ENCODE measurements at regions not wholly inside any gene's neighbourhood (a gene's known extent, or its start where the extent isn't known, plus 50 kb on each side); places are given as distances from the start of the nearest gene placed in this dataset.

- DNase-seq: no peak
- Histone ChIP-seq H2AFZ (no peak overlapping the region), H3K4me3 (no peak overlapping the region), H4K20me1 (ENCODE audit: insufficient read depth) (no peaks in the 10 kb centered on the region), H3K9me3 (ENCODE audit: insufficient read depth, low read depth) (no peaks in the 10 kb centered on the region), H3F3A (ENCODE audit: insufficient read depth, low read depth) (no peaks in the 10 kb centered on the region), H3K9me2 (ENCODE audit: insufficient read depth) (no peaks in the 10 kb centered on the region; the same call in 1 of the 2 replicates), H3K79me2 (ENCODE audit: low read depth) (no peaks in the 10 kb centered on the region), H3K36me3 (ENCODE audit: low read depth) (no peaks in the 10 kb centered on the region), H3K4me1 (replicated peaks; ENCODE audit: insufficient read depth) (no peaks in the 10 kb centered on the region), H3K27me3 (ENCODE audit: insufficient read depth, low read depth) (no peaks in the 10 kb centered on the region), H3K27ac (no peak overlapping the region), H3K4me2 (no peak overlapping the region)
- BruUV-seq (replicated peaks): no TSS peak
- ChIA-PET POLR2A (ENCODE audit: unreplicated experiment) (no interaction called here), CTCF (no interaction called here)
- TF ChIP-seq CTCF (conservative IDR thresholded peaks at IDR 0.05) (no peak), EZH2 (IDR thresholded peaks at IDR 0.05; ENCODE audit: low read depth) (no peak)
- intact Hi-C loops (cut with micrococcal nuclease; ENCODE audit: unreplicated experiment): no loop called here
Measured at GRCh38 chr2:67142741-67143140, 254.4 kb upstream of the ETAA1 start.

GRCh38 chr2:67145851-67146250 lies 251.3 kb upstream of the ETAA1 start:
- intact Hi-C loops (cut with micrococcal nuclease; ENCODE audit: unreplicated experiment): no loop called here
- no peak overlapping the region for H3K4me2 ChIP-seq
- ChIA-PET CTCF (no interaction called here), POLR2A (ENCODE audit: unreplicated experiment) (no interaction called here)
- DNase-seq: no peak
- H3K9me3 ChIP-seq (ENCODE audit: insufficient read depth, low read depth): no peaks in the 10 kb centered on the region
- no peaks in the 10 kb centered on the region for H3K4me1 ChIP-seq (replicated peaks; ENCODE audit: insufficient read depth)
- no peaks in the 10 kb centered on the region for H3K36me3 ChIP-seq (ENCODE audit: low read depth)
- TF ChIP-seq EZH2 (IDR thresholded peaks at IDR 0.05; ENCODE audit: low read depth) (no peak), CTCF (conservative IDR thresholded peaks at IDR 0.05) (no peak)
- H3K27ac ChIP-seq: no peak overlapping the region
- no peaks in the 10 kb centered on the region for H3F3A ChIP-seq (ENCODE audit: insufficient read depth, low read depth)
- no peak overlapping the region for H3K4me3 ChIP-seq
- H4K20me1 ChIP-seq (ENCODE audit: insufficient read depth): no peaks in the 10 kb centered on the region
- H2AFZ ChIP-seq: no peak overlapping the region
- no peaks in the 10 kb centered on the region; the same call in 1 of the 2 replicates for H3K9me2 ChIP-seq (ENCODE audit: insufficient read depth)
- no TSS peak for BruUV-seq (replicated peaks)
- H3K79me2 ChIP-seq (ENCODE audit: low read depth): no peaks in the 10 kb centered on the region
- H3K27me3 ChIP-seq (ENCODE audit: insufficient read depth, low read depth): no peaks in the 10 kb centered on the region

GRCh38 chr2:67156796-67157195 lies 240.3 kb upstream of the ETAA1 start:
- DNase-seq: no peak

More at GRCh38 chr2:67156796-67157195, 240.3 kb upstream of the ETAA1 start:
- ChIA-PET POLR2A (ENCODE audit: unreplicated experiment) (no interaction called here), CTCF (no interaction called here)
- no TSS peak for BruUV-seq (replicated peaks)
- TF ChIP-seq CTCF (conservative IDR thresholded peaks at IDR 0.05) (no peak), EZH2 (IDR thresholded peaks at IDR 0.05; ENCODE audit: low read depth) (no peak)
- Histone ChIP-seq H3K79me2 (ENCODE audit: low read depth) (no peaks in the 10 kb centered on the region), H4K20me1 (ENCODE audit: insufficient read depth) (no peaks in the 10 kb centered on the region), H3K27ac (no peak overlapping the region), H3K4me2 (no peak overlapping the region), H3K9me2 (ENCODE audit: insufficient read depth) (no peaks in the 10 kb centered on the region), H2AFZ (no peak overlapping the region), H3K27me3 (ENCODE audit: insufficient read depth, low read depth) (no peaks in the 10 kb centered on the region), H3F3A (ENCODE audit: insufficient read depth, low read depth) (no peaks in the 10 kb centered on the region), H3K4me3 (no peak overlapping the region), H3K4me1 (replicated peaks; ENCODE audit: insufficient read depth) (no peaks in the 10 kb centered on the region), H3K36me3 (ENCODE audit: low read depth) (no peaks in the 10 kb centered on the region), H3K9me3 (ENCODE audit: insufficient read depth, low read depth) (no peaks in the 10 kb centered on the region)
- intact Hi-C loops (cut with micrococcal nuclease; ENCODE audit: unreplicated experiment): loop anchor here (10.0 kb wide), 1 partner anchor 358 kb away; no protein-coding TSS in a partner anchor
